GM18519 (cell line): ENCODE measurements at regions not wholly inside any gene's neighbourhood (a gene's known extent, or its start where the extent isn't known, plus 50 kb on each side); places are given as distances from the start of the nearest gene placed in this dataset.
"Not testable (repeated sequence)": the region's sequence is repeated elsewhere in the genome, so short reads cannot be mapped to it uniquely, and the experiment has no call there.

Experiments
- ATAC-seq: cut with Tn5 transposase; IDR thresholded peaks from one replicate; pipeline ENCODE4 v1.9.1; 2021; ENCODE audit warnings: mild to moderate bottlenecking, moderate library complexity; ENCODE audit not compliant: unreplicated experiment, low FRiP score

GRCh38 chr2:4221434-4221833 is 518.1 kb downstream of the DCDC2C start:
- no peak for ATAC-seq

GRCh38 chr2:4221845-4222244 is 518.5 kb downstream of the DCDC2C start:
- no peak for ATAC-seq

DNA sequence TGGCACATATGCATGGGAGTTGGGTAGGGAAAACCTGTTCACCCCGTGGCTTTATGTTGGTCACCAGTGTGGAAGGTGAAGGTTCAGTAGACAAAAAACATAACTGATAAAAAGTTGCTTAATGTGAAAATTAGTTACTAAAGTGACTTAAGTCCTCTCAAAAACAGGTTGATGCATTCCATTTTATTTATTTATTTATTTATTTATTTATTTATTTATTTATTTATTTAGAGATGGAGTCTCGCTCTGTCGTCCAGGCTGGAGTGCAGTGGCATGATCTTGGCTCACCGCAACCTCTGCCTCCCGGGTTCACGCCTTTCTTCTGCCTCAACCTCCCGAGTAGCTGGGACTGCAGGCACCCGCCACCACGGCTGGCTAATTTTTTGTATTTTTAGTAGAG is 541.0 kb downstream of the DCDC2C start:
- ATAC-seq, result not testable (repeated sequence)

DNA sequence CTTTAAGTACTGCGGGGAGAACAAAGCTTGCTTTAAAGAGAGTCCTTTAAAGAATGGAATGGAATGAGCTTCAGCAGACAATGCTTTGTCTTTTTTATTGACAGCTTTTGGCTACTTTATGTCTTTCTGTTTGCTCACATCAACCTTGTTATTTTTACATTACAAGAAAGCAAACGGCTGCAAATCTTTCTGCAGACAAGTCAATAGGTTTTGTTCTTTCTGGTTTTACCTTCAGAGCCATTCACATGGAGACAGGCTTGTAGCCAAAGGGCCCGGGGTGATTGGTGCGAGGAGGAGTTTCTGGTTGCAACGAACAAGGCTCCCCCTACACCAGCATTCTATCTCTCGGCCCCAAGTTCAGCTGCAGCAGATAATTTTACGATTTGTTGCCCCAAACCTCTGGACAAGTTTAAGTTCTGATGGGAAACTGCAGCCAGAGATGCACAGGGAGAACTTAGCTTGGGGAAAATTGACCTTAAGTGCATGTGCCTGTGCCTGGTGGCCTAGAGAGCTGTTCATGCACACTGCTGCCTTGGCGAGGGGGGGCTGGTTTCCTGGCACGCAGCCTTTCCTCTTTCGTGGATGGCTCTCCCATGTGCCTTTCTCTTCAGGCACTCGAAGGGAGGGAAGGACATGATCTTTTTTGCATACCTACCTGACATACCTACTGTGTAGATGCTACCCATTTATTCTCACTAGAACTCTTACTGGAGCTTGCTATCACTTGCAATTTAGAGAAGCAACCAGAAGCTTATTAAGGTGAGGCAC is 543.2 kb downstream of the DCDC2C start:
- ATAC-seq, result no peak

- no peak for ATAC-seq
These were observed 544.4 kb downstream of the DCDC2C start for GRCh38 chr2:4247791-4248190.

- no peak for ATAC-seq
These were observed 552.1 kb downstream of the DCDC2C start for GRCh38 chr2:4255491-4255890.

DNA sequence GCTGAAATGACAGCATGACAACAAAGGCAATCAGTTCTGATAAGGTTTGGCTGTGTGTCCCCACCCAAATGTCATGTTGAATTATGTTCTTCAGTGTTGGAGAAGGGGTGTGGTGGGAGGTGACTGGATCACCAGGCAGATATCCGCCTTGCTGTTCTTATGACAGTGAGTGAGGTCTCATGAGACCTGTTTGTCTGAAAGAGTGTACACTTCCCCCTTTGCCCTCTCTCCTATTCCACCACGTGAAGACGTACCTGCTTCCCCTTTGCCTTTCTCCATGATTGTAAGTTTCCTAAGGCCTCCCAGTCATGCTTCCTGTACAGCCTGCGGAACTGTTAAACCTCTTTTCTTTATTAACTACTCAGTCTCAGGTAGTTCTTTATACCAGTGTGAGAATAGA is 553.0 kb downstream of the DCDC2C start:
- no peak for ATAC-seq

DNA sequence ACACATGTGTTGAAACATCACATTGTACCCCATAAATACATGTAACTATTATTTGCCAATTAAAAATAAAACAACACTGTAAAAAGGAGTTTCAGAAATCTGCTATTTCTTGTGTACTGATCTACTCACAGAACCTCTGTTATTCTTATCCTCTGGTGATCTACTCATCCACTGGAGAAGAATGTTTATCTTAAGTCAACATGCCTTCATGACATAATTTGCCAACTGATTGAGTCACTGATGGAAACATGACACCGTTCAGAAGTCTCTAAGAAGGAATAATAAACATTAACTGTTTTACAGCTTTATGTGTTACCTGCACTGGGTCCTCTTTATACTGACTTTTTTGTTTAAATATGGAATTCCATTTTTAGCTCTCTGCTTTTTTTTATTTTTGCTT is 555.2 kb downstream of the DCDC2C start:
- no peak for ATAC-seq

- ATAC-seq, result no peak
These were observed 562.6 kb downstream of the DCDC2C start for GRCh38 chr2:4265936-4266335.

- ATAC-seq, result no peak
These were observed 566.5 kb downstream of the DCDC2C start for GRCh38 chr2:4269885-4270284.

- ATAC-seq, result no peak
These were observed 569.0 kb downstream of the DCDC2C start for GRCh38 chr2:4272261-4272858.

- ATAC-seq, result no peak
These were observed 575.0 kb downstream of the DCDC2C start for GRCh38 chr2:4278392-4278791.

DNA sequence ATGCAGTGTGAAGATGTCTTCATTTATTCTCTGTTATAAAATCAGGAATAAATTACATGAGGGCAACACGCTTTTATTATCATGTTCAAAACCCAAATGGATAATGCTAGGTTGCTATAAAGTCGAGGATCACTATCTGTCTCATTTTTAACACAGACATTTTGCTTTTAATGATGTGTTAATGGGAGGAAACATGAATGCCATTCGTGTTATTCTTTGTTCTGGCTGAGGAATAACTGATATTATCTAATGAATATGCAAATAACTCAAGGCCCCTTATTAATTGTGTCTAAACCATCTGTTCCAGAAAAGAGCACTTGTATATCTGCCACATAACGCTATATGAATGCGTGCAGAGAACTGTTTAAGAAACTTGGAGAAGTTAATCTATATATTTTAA is 576.1 kb downstream of the DCDC2C start:
- ATAC-seq, result no peak

GRCh38 chr2:4291430-4291829 is 588.1 kb downstream of the DCDC2C start:
- ATAC-seq, result no peak

DNA sequence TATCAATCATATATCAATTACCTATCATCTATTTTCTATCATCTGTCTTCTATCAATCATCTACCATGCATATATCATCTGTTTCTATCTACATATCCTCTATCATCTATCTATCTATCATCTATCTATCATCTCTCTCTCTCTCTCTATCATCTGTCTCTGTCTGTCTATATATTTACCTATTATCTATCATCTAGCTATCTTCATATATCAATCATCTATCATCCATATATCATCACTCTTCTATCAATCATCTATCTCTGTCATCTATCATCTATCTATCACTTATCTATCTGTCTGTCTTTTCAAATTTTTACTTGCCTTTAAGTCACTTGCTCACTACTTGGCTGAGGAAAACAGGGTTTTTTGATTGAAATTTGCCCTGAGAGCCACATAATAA is 592.3 kb downstream of the DCDC2C start:
- no peak for ATAC-seq

- no peak for ATAC-seq
These were observed 597.2 kb downstream of the DCDC2C start for GRCh38 chr2:4300616-4301015.

DNA sequence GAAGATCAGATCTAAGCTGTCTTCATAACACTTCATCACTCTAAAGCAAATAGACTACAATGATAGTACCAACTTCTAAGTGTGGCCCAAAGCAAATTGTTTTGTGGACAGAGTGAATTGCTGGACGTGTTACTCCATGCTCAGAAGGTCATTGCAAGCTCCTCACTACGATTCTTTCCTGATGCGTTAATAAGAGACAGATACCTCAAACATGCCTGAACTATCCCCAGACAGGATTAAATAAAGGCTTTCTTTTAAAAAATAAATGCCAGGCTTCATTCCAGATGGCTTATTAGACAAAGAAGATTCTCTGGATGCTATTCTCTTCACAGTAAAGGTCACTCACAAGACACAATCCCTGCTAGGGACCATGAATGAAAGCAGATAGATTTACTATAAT is 621.2 kb downstream of the DCDC2C start:
- no peak for ATAC-seq

DNA sequence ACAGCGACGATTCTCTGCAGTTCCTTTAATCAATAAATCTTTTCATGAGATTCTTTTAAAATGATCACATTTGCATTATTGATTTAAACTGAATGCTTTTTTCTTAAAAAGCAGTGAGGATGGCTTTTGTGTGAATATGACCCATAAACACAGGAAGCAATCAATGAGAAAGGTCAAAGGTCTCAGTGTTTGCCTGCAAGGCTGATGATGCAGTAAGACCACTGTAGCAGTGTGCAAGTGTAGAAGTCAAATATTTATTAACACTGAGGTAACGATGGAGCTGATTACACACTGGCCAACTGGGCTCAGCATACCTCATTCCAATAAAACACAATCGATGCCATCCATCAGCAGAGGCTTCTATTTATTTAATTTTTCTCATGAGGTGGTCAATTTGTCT is 633.5 kb downstream of the DCDC2C start:
- ATAC-seq, result no peak

GRCh38 chr2:4338345-4338744 is 635.0 kb downstream of the DCDC2C start:
- no peak for ATAC-seq

DNA sequence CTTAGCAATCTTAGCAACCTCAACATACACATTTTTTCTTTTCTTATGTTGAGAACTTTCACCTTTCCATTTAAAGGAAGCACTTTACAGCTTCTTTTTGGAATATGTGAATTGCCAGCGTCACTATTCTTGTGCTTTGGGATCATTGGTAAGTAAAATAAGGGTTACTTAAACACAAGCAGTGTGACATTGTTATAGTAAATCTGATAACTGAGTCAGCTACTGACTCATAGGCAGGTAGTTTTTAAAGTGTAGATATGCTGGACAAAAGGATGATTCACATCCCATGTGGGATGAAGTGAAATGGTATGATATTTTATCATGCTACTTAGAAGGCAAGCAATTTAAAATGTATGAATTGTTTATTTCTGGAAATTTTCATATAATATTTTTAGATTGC is 637.2 kb downstream of the DCDC2C start:
- ATAC-seq, result no peak

- no peak for ATAC-seq
These were observed 643.3 kb downstream of the DCDC2C start for GRCh38 chr2:4346628-4347027.

DNA sequence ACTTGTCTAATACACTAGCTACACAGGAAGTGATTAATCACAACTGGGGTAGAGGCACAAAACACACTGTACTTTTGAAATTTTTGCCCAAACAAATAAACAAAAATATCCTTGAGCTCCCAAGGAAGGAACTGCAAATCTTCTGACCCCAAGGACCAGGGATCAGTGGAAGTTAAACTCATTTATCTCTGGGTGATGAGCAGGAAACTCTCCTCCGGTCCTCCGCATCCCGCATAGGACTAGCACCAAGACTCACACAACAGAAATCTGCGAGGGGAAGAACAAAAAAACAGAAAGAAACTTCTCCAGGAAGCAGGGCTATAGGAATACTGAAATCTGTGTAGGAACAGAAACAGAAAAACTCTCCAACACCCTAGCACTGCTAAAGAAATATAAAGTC is 650.3 kb downstream of the DCDC2C start:
- no peak for ATAC-seq
